Adipocyte (in vitro differentiated cells): ENCODE measurements at regions not wholly inside any gene's neighbourhood (a gene's known extent, or its start where the extent isn't known, plus 50 kb on each side); places are given as distances from the start of the nearest gene placed in this dataset.

Source experiments
- DNase-seq: peaks from one replicate; pipeline ENCODE4 v3.0.0-alpha.2; 2015; ENCODE audit warnings: low read depth
- H3K27me3 ChIP-seq: replicated peaks from 2 replicates; pipeline ENCODE4 v1.7.0; 2013; ENCODE audit warnings: mild to moderate bottlenecking, low read length, moderate library complexity; ENCODE audit not compliant: control insufficient read depth, insufficient read depth
- H3K36me3 ChIP-seq: 2 replicates; pipeline ENCODE4 v1.7.0; 2013; ENCODE audit warnings: low read length, mild to moderate bottlenecking, moderate library complexity; ENCODE audit not compliant: control insufficient read depth, insufficient read depth, severe bottlenecking
- H3K4me1 ChIP-seq: 2 replicates; pipeline ENCODE4 v1.7.0; 2013; ENCODE audit warnings: mild to moderate bottlenecking, low read length, moderate library complexity; ENCODE audit not compliant: control insufficient read depth, insufficient read depth
- H3K4me3 ChIP-seq: 2 replicates; pipeline ENCODE4 v1.7.0; 2013; ENCODE audit warnings: mild to moderate bottlenecking, low read length, moderate library complexity
- H3K9ac ChIP-seq: 2 replicates; pipeline ENCODE4 v1.7.0; 2013; ENCODE audit warnings: mild to moderate bottlenecking, low read length, moderate library complexity
- H3K9me3 ChIP-seq: 2 replicates; pipeline ENCODE4 v1.7.0; 2013; ENCODE audit warnings: mild to moderate bottlenecking, low read length, moderate library complexity; ENCODE audit not compliant: control insufficient read depth

DNA sequence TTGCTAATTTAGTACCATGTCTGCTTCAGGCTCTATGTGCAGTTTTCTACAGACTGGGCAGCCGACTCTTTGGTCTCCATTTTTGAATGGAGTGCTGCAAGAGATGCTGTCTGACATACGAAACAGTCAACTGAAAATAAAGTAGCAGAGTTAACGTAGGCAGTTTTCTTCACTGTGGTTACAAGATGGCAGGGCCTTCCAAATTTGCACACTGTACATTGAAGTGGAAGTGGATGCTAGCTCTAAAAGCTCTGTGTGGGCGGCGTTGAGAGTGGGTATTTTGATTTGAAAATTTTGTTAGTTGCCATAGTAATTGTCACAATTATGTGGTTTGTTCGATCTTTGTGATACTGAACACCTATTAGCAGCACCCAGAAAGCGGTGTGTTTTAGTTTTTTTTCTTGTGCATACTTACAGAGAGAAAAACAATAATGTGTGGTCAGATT lies 154.9 kb upstream of the ATP2B1 start:
- Histone ChIP-seq H3K9me3 (no peaks in the 10 kb centered on the region), H3K27me3 (no peaks in the 10 kb centered on the region), H3K9ac (no peak overlapping the region), H3K4me1 (no peaks in the 10 kb centered on the region), H3K36me3 (no peaks in the 10 kb centered on the region), H3K4me3 (no peak overlapping the region)
- no peak for DNase-seq

DNA sequence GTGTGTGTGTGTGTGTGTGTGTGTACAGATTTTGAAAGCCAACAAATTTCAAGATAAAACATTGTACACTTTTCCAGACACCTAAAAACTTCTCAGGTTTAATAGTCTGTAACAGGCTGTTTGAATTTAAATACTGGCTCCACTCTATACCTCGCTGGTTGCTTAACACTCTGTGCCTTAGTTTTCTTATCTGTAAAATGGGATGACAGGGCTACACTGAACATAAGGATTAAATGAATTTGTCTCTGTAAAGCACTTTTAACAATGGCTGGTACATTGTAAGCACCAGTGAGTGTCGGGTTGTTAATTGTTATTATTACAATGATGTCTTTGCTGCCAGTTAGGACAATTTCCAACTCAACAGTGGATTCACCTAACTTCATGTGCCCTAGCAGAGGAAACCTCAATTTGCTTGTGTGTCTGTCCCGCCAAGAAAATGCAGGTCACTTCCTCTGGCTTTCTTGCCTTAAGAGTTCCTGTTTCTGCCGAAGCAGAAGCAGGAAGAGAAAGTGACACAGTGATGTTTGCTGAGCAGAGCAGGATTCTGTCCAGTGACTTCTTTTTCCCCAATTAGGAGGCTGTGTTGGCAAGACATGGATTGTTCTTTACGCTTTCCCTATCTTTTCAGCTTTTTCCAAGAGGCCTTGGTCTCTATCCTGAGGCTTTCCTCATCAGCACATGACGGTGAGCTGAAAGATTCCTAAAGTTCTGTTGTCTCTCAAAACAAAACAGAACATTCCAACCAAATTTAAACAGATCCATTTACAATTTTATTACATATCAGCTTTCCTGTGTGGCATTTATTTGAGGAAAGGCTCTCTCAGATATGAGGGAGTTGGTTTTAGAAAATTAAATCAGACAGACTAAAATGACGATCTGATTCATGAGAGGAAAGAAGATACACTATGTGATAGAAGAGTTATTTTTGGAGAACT lies 154.1 kb upstream of the ATP2B1 start:
- Histone ChIP-seq H3K4me3 (peak overlapping the region; percentile 31), H3K36me3 (no peaks in the 10 kb centered on the region), H3K9ac (no peak overlapping the region), H3K9me3 (no peaks in the 10 kb centered on the region), H3K27me3 (no peaks in the 10 kb centered on the region), H3K4me1 (no peaks in the 10 kb centered on the region)
- DNase-seq: peak; percentile 25

DNA sequence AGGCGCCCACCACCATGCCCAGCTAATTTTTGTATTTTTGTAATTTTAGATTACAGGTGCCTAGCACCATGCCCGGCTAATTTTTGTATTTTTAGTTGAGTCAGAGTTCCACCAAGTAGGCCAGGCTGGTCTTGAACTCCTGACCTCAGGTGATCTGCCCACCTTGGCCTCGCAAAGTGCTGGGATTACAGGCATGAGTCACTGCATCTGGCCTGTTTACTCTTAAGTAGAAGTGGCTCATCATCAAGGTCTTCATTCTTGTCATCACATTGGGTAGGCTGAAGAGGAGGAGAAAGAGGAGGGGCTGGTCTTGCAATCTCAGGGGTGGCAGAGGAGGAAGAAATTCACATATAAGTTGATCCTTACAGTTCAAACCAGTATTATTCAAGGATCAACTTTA lies 152.4 kb upstream of the ATP2B1 start:
- H3K4me1 ChIP-seq: no peaks in the 10 kb centered on the region
- DNase-seq: no peak
- H3K4me3 ChIP-seq: no peak overlapping the region
- H3K9me3 ChIP-seq: no peaks in the 10 kb centered on the region
- no peak overlapping the region for H3K9ac ChIP-seq
- H3K27me3 ChIP-seq: no peaks in the 10 kb centered on the region
- no peaks in the 10 kb centered on the region for H3K36me3 ChIP-seq

DNA sequence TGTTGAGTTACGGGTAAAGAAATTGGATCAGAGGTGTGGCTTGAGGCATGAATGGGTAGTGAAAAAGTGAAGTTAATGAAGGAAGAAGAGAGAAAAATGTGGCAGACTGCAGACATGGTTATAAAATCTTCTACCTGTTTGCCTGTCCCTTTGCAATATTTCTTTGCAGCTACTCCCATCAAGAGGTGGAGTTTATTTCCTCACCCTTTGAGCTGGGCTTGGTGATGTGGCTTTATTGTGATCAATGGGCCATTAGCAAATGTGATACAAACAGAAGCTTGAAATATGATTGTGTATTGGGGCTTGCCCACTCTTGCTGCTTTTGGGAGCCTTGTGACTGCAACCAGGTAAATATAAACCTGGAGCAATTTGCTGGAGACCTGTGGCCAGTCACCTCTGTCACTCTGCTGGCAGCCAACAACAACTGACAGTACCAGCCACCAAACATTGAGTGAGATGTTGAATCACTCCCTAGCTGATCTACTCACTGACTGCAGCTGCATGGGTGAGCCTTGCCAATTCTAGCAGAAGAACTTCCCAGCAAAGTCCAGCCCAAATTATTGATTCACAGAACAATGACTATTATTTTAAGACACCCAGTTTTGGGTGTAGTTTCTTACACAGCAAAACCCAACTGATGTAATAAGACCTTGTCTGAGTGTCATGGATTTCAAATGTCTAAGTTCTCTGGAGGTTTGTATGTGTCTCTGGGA lies 151.0 kb upstream of the ATP2B1 start:
- H3K27me3 ChIP-seq: no peaks in the 10 kb centered on the region
- no peak for DNase-seq
- no peak overlapping the region for H3K4me3 ChIP-seq

DNA sequence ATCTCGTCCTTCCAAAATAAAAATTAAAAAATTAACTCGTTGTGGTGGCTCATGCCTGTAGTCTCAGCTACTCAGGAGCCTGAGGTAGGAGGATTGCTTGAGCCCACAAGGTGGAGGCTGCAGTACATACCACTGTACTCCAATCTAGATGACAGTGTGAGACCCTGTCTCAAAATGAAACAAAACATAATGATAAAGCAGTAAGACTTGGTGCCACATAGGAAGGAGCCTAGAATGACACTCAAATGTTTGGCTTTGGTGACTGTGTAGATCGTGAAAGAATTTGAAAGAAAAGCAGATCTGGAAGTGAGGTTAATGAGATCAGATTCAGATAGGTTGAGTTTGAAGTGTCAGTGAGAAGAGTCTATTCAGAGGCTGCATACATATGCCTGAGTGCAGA lies 150.1 kb upstream of the ATP2B1 start:
- H3K9ac ChIP-seq: no peak overlapping the region
- DNase-seq: no peak
- no peaks in the 10 kb centered on the region for H3K36me3 ChIP-seq
- no peaks in the 10 kb centered on the region for H3K4me1 ChIP-seq
- H3K9me3 ChIP-seq: no peaks in the 10 kb centered on the region
- H3K27me3 ChIP-seq: no peaks in the 10 kb centered on the region
- no peak overlapping the region for H3K4me3 ChIP-seq

More for the DNA sequence above, 151.0 kb upstream of the ATP2B1 start:
- Histone ChIP-seq H3K9me3 (no peaks in the 10 kb centered on the region), H3K36me3 (no peaks in the 10 kb centered on the region), H3K9ac (no peak overlapping the region), H3K4me1 (no peaks in the 10 kb centered on the region)

DNA sequence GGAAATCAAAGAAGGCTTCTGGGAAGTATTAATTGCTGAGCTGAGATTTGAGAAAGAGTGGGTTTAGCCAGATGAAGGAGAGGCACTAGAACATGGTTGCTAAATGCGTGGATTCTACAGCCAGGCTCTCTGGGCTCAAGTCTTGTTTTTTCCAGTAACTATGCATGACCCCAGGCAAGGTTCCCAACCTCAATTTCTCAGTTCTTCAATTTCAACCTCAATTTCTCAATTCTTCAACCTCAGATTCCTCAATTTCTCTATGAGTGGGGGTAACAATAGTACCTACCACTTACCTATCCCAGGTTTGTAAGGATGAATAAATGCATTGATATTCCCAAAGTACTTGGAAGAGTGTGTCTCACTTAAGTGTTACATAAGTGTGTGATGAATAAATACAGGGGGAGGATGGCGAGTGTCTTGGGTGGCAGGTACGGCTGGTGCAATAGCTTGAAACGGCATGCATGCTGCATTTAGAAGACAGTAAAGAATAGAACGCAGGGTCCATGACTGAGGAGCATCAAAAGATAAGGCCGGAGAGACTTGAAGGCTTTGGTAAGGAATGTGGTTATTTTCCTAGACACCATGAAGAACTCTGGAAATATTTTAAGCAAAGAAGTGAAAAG lies 149.1 kb upstream of the ATP2B1 start:
- Histone ChIP-seq H3K4me3 (no peak overlapping the region), H3K36me3 (no peaks in the 10 kb centered on the region), H3K9me3 (no peaks in the 10 kb centered on the region), H3K27me3 (no peaks in the 10 kb centered on the region), H3K9ac (no peak overlapping the region), H3K4me1 (no peaks in the 10 kb centered on the region)
- DNase-seq: no peak

DNA sequence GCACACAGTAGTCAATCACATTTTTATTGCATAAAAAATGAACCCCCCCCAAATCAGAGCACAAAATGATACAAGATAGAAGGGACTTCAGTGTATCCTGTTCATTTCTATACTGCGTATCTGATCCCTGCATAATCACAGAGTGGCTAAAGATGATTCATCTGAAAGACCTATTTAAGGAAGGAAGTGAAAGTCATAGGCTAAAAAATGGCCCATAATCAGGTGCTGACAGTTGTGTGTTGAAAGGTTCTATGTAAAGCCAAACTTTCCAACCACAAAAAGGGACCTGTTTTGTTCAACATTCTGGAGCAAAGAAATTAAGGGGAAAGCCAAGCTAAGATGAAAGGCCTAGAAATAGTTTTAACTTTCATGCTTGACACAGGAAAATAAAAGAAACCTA lies 147.8 kb upstream of the ATP2B1 start:
- Histone ChIP-seq H3K36me3 (no peaks in the 10 kb centered on the region), H3K4me1 (no peaks in the 10 kb centered on the region), H3K4me3 (no peak overlapping the region), H3K9me3 (no peaks in the 10 kb centered on the region), H3K9ac (no peak overlapping the region), H3K27me3 (no peaks in the 10 kb centered on the region)
- DNase-seq: no peak

DNA sequence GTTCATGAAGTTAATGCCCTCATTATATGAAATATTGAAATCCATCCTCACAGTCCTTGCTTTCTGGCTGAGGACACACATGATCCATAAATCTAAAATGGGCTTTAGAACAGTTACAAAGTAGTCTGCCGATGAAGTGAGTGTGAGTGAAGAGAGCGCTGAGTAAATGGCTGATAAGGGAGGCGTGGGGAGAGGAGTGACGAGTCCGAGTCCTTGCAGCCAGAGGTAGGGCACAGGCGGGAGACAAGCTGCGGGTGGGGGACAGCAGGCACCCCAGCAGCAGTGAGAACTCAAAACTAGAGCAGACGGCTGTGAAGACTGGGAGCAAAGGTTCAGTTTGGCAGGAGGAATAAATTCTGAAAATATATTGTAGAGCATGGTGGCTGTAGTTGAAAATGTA lies 140.1 kb upstream of the ATP2B1 start:
- no peak for DNase-seq
- H3K9me3 ChIP-seq: no peaks in the 10 kb centered on the region

DNA sequence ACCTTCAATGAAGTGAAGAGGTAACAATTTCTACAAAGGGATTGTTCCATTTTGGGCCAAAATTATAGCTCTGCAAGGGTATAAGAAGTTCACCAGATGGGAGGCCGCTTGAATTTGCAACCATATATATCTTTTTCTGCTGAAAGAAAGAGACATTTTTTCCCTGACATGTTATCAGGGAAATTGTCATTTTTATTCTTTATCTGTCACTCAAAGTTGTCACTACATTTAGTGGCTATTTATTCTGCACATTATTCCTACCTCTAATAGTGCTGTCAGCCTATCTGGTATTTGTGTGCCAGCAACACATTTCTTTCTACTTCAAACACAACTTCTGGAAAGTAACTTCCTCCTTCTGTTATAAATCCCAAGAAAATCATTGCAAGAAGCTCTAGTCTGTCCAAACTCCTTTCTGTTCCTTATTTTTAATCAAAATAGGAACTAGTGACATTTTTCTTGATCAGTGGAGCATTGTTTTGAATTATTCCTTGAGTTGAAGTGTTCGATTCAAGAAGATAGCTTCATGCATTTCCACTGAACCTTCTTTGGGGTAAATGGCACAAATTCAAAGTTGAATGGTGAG lies 137.9 kb upstream of the ATP2B1 start:
- Histone ChIP-seq H3K4me1 (no peaks in the 10 kb centered on the region), H3K36me3 (no peaks in the 10 kb centered on the region), H3K9me3 (no peaks in the 10 kb centered on the region), H3K4me3 (no peak overlapping the region), H3K27me3 (no peaks in the 10 kb centered on the region), H3K9ac (no peak overlapping the region)
- no peak for DNase-seq

More for the DNA sequence above, 140.1 kb upstream of the ATP2B1 start:
- no peak overlapping the region for H3K9ac ChIP-seq
- no peaks in the 10 kb centered on the region for H3K36me3 ChIP-seq
- H3K4me3 ChIP-seq: no peak overlapping the region
- H3K4me1 ChIP-seq: no peaks in the 10 kb centered on the region
- no peaks in the 10 kb centered on the region for H3K27me3 ChIP-seq

DNA sequence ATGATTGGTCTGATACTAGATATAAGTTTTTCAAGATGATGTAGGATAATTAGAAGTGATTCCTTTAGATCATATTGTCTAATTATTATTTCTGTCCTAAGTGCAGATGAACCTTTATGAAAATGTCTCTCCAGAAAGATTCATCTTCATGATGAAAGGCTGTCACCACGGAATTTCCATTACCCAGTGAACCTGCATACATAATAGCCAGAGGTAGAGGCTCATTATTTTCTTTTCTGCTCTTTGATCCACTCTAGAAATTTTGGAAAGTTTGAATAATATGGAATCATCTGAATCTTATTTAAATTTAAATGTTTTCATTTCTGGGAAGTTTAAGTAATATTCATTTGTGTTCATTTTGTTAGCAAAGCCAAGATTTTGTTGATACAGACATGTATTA lies 137.1 kb upstream of the ATP2B1 start:
- H3K4me3 ChIP-seq: no peak overlapping the region
- no peaks in the 10 kb centered on the region for H3K9me3 ChIP-seq
- H3K27me3 ChIP-seq: no peaks in the 10 kb centered on the region
- H3K4me1 ChIP-seq: peaks cover under 1% of the 10 kb centered on the region
- no peak overlapping the region for H3K9ac ChIP-seq
- DNase-seq: no peak
- no peaks in the 10 kb centered on the region for H3K36me3 ChIP-seq

DNA sequence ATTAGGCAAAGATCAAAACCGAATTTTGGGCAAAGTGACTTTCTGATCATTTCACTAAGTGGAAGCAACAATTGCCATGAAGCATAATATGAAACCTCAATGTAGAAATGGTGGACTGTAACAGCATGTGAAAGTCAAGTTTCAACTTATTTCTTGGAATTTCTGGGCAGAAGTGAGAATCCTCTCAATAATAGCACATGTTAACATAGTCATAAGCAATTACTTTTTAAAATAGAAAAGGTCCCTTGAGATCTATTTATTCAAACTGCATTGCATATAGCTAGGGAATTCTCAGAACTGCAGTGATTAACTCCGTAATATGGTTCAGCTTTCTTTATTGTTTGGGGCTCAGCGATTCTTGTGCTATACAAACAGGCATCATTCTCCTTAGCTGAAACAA lies 136.7 kb upstream of the ATP2B1 start:
- Histone ChIP-seq H3K9me3 (no peaks in the 10 kb centered on the region), H3K4me3 (no peak overlapping the region), H3K36me3 (no peaks in the 10 kb centered on the region), H3K4me1 (peaks cover 3% of the 10 kb centered on the region), H3K27me3 (no peaks in the 10 kb centered on the region), H3K9ac (no peak overlapping the region)
- DNase-seq: no peak
